WTC11 (cell line): ENCODE measurements at regions not wholly inside any gene's neighbourhood (a gene's known extent, or its start where the extent isn't known, plus 50 kb on each side); places are given as distances from the start of the nearest gene placed in this dataset.

Source experiments
- ATF3 ChIP-seq: sonication (generic); formaldehyde crosslinking; conservative IDR thresholded peaks from 2 replicates; pipeline ENCODE4 v1.8.1; 2022; ENCODE audit warnings: mild to moderate bottlenecking, missing genetic modification reagents
- CTCF ChIP-seq: fragments of 200-600 bp; IDR thresholded peaks from 2 replicates; pipeline ENCODE4 v1.8.0; 2022; ENCODE audit warnings: antibody characterized with exemption
- ELF4 ChIP-seq: sonication (generic); formaldehyde crosslinking; IDR thresholded peaks from 2 replicates; pipeline ENCODE4 v1.8.1; 2022; ENCODE audit warnings: low read depth, mild to moderate bottlenecking, moderate library complexity, missing genetic modification reagents
- JUN ChIP-seq: sonication (generic); formaldehyde crosslinking; IDR thresholded peaks from 2 replicates; pipeline ENCODE4 v1.8.0; 2023; ENCODE audit warnings: mild to moderate bottlenecking, missing genetic modification reagents
- NR2C2 ChIP-seq: sonication (generic); formaldehyde crosslinking; IDR thresholded peaks from 2 replicates; pipeline ENCODE4 v1.8.0; 2022; ENCODE audit warnings: mild to moderate bottlenecking, missing genetic modification reagents
- NR3C1 ChIP-seq: sonication (generic); formaldehyde crosslinking; conservative IDR thresholded peaks from 2 replicates; pipeline ENCODE4 v1.8.1; 2023; ENCODE audit warnings: low read depth, mild to moderate bottlenecking, missing genetic modification reagents
- ZNF121 ChIP-seq: sonication (generic); formaldehyde crosslinking; IDR thresholded peaks from 2 replicates; pipeline ENCODE4 v1.8.0; 2023; ENCODE audit warnings: missing genetic modification reagents
- ZNF138 ChIP-seq: sonication (generic); formaldehyde crosslinking; conservative IDR thresholded peaks from 2 replicates; pipeline ENCODE4 v1.8.1; 2022; ENCODE audit warnings: mild to moderate bottlenecking, moderate library complexity, missing genetic modification reagents

- no peak for TF ChIP-seq ZNF138 (CRISPR knock-in tag)
- TF ChIP-seq ATF3 (CRISPR knock-in tag) = no peak
- no peak for TF ChIP-seq NR3C1
- no peak for TF ChIP-seq NR2C2
- no peak for TF ChIP-seq JUN
- no peak for TF ChIP-seq CTCF
- no peak for TF ChIP-seq ZNF121 (CRISPR knock-in tag)
- TF ChIP-seq ELF4 (CRISPR knock-in tag) = no peak
Measured at GRCh38 chr20:28616354-28616753, 2641.1 kb upstream of the DEFB115 start.
